ENCODE measurements at regions not wholly inside any gene's neighbourhood (a gene's known extent, or its start where the extent isn't known, plus 50 kb on each side); places are given as distances from the start of the nearest gene placed in this dataset.

- intact Hi-C loops (cut with micrococcal nuclease; ENCODE audit: unreplicated experiment) (no loop called here), in situ Hi-C loops (cut with HindIII; ENCODE audit: low pct_unique_long_range_greater_than_20kb, low sequenced_read_pairs) (no loop called here)
- BruUV-seq (replicated peaks) = no TSS peak
- no peaks in the 10 kb centered on the region for H3K4me1 ChIP-seq (ENCODE audit: control insufficient read depth, insufficient read depth, low read length)
- no peaks in the 10 kb centered on the region for H3K9me3 ChIP-seq (ENCODE audit: control insufficient read depth, insufficient read depth, low read depth, low read length)
- DNase-seq (ENCODE audit: low read depth, low spot score) (no peak), ATAC-seq (no peak)
- no peak for TF ChIP-seq CTCF (IDR thresholded peaks at IDR 0.05)
- no peak overlapping the region for H3K27ac ChIP-seq (ENCODE audit: low read length)
- no peaks in the 10 kb centered on the region; the same call in 1 of the 2 replicates for H3K27me3 ChIP-seq (ENCODE audit: control insufficient read depth, insufficient read depth, low read length)
- H3K4me3 ChIP-seq (ENCODE audit: low read depth in 2 of 2, low read length in 2 of 2) = no peak overlapping the region
- POLR2A ChIA-PET = no interaction called here
- no peaks in the 10 kb centered on the region for H3K36me3 ChIP-seq (ENCODE audit: control insufficient read depth, insufficient read depth, low read length)
- CTCF ChIA-PET = no interaction called here
These were observed 1434.8 kb downstream of the TBC1D22A start for GRCh38 chr22:48197189-48197690.

- Histone ChIP-seq H3K4me1 (ENCODE audit: control insufficient read depth, insufficient read depth, low read length) (no peaks in the 10 kb centered on the region), H3K36me3 (ENCODE audit: control insufficient read depth, insufficient read depth, low read length) (no peaks in the 10 kb centered on the region), H3K27ac (ENCODE audit: low read length) (no peak overlapping the region), H3K4me3 (ENCODE audit: low read depth in 2 of 2, low read length in 2 of 2) (no peak overlapping the region), H3K9me3 (ENCODE audit: control insufficient read depth, insufficient read depth, low read depth, low read length) (no peaks in the 10 kb centered on the region), H3K27me3 (ENCODE audit: control insufficient read depth, insufficient read depth, low read length) (no peaks in the 10 kb centered on the region)
- no peak for DNase-seq (ENCODE audit: low read depth, low spot score)
- in situ Hi-C loops (cut with HindIII; ENCODE audit: low pct_unique_long_range_greater_than_20kb, low sequenced_read_pairs) (no loop called here), intact Hi-C loops (cut with micrococcal nuclease; ENCODE audit: unreplicated experiment) (no loop called here)
- TF ChIP-seq, protein P1, sequence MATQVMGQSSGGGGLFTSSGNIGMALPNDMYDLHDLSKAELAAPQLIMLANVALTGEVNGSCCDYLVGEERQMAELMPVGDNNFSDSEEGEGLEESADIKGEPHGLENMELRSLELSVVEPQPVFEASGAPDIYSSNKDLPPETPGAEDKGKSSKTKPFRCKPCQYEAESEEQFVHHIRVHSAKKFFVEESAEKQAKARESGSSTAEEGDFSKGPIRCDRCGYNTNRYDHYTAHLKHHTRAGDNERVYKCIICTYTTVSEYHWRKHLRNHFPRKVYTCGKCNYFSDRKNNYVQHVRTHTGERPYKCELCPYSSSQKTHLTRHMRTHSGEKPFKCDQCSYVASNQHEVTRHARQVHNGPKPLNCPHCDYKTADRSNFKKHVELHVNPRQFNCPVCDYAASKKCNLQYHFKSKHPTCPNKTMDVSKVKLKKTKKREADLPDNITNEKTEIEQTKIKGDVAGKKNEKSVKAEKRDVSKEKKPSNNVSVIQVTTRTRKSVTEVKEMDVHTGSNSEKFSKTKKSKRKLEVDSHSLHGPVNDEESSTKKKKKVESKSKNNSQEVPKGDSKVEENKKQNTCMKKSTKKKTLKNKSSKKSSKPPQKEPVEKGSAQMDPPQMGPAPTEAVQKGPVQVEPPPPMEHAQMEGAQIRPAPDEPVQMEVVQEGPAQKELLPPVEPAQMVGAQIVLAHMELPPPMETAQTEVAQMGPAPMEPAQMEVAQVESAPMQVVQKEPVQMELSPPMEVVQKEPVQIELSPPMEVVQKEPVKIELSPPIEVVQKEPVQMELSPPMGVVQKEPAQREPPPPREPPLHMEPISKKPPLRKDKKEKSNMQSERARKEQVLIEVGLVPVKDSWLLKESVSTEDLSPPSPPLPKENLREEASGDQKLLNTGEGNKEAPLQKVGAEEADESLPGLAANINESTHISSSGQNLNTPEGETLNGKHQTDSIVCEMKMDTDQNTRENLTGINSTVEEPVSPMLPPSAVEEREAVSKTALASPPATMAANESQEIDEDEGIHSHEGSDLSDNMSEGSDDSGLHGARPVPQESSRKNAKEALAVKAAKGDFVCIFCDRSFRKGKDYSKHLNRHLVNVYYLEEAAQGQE (IDR thresholded peaks at IDR 0.05; ENCODE audit: insufficient read depth in 1 of 2, low read depth in 2 of 2, low read length in 1 of 2) = no peak
- TF ChIP-seq SIN3A (IDR thresholded peaks at IDR 0.05; ENCODE audit: borderline replicate concordance, insufficient read depth, low read depth, low read length) (no peak), CTCF (IDR thresholded peaks at IDR 0.05) (no peak), TCF7L2 (IDR thresholded peaks at IDR 0.05; ENCODE audit: low read depth, low read length) (no peak), POLR2AphosphoS5 (IDR thresholded peaks at IDR 0.05; ENCODE audit: low read depth, low read length) (no peak)
- BruUV-seq (replicated peaks) = no TSS peak
- ChIA-PET CTCF (no interaction called here), POLR2A (no interaction called here)
- ATAC-seq = no peak
These were observed 1430.5 kb downstream of the TBC1D22A start for GRCh38 chr22:48192920-48193319.

DNA sequence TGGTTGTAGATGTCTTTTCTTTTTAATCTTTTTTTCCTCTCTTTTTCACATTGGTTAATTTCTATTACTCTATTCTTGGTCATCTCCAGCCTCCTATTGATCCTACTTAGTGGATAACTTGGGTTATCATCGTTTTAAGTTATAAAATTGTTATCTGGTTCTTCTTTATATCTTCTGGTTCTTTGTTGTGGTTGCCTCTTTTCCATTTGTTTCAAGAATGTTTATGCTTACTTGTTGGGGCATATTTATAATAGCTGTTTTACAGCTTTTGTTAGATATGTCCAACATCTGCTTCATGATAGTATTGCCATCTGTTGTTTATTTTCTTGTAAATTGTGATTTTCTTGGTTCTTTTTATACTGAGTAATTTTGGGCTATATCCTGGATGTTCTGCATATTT, 1429.6 kb downstream of the TBC1D22A start:
- BruUV-seq (replicated peaks) = no TSS peak
- Histone ChIP-seq H3K9me3 (ENCODE audit: control insufficient read depth, insufficient read depth, low read depth, low read length) (no peaks in the 10 kb centered on the region), H3K27ac (ENCODE audit: low read length) (no peak overlapping the region), H3K4me3 (ENCODE audit: low read depth in 2 of 2, low read length in 2 of 2) (no peak overlapping the region), H3K4me1 (ENCODE audit: control insufficient read depth, insufficient read depth, low read length) (no peaks in the 10 kb centered on the region), H3K27me3 (ENCODE audit: control insufficient read depth, insufficient read depth, low read length) (no peaks in the 10 kb centered on the region), H3K36me3 (ENCODE audit: control insufficient read depth, insufficient read depth, low read length) (no peaks in the 10 kb centered on the region)
- intact Hi-C loops (cut with micrococcal nuclease; ENCODE audit: unreplicated experiment) (no loop called here), in situ Hi-C loops (cut with HindIII; ENCODE audit: low pct_unique_long_range_greater_than_20kb, low sequenced_read_pairs) (no loop called here)
- CTCF ChIA-PET = no interaction called here
- DNase-seq (ENCODE audit: low read depth, low spot score) (no peak), ATAC-seq (no peak)
- TF ChIP-seq SIN3A (IDR thresholded peaks at IDR 0.05; ENCODE audit: borderline replicate concordance, insufficient read depth, low read depth, low read length) = no peak
- TF ChIP-seq, protein P1 (IDR thresholded peaks at IDR 0.05; ENCODE audit: insufficient read depth in 1 of 2, low read depth in 2 of 2, low read length in 1 of 2) = no peak
- no peak for TF ChIP-seq POLR2AphosphoS5 (IDR thresholded peaks at IDR 0.05; ENCODE audit: low read depth, low read length)
- TF ChIP-seq TCF7L2 (IDR thresholded peaks at IDR 0.05; ENCODE audit: low read depth, low read length) = no peak
- no peak for TF ChIP-seq CTCF (IDR thresholded peaks at IDR 0.05)
- POLR2A ChIA-PET = no interaction called here

All from Panc1 (cell line).